GM19351 (cell line): ENCODE measurements at regions not wholly inside any gene's neighbourhood (a gene's known extent, or its start where the extent isn't known, plus 50 kb on each side); places are given as distances from the start of the nearest gene placed in this dataset.

Experiments
- ATAC-seq: cut with Tn5 transposase; IDR thresholded peaks from one replicate; pipeline ENCODE4 v1.9.1; 2021; ENCODE audit warnings: mild to moderate bottlenecking, moderate library complexity; ENCODE audit not compliant: unreplicated experiment

DNA sequence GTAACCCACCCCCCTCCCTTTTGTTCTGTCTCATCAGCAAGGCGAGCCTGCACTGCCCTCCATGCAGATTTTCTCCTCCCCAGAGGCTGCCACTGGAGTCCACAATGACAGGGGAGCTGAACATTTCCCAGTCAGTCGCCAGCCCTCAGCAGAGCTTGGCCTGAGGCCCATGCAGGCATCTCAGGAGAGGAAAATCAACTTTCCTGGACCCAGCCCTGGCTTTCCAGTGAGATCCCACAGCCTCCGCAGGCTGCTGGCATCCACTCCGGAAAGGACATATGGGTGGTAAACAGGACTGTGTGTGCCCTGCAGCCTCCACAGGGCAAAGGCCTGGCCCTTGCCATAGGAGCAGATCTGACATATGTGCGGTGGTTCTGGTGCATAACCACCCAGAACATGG, 253.8 kb downstream of the TNS1 start:
- no peak for ATAC-seq

- no peak for ATAC-seq
Measured at GRCh38 chr2:217746808-217747207, 256.0 kb downstream of the TNS1 start.

DNA sequence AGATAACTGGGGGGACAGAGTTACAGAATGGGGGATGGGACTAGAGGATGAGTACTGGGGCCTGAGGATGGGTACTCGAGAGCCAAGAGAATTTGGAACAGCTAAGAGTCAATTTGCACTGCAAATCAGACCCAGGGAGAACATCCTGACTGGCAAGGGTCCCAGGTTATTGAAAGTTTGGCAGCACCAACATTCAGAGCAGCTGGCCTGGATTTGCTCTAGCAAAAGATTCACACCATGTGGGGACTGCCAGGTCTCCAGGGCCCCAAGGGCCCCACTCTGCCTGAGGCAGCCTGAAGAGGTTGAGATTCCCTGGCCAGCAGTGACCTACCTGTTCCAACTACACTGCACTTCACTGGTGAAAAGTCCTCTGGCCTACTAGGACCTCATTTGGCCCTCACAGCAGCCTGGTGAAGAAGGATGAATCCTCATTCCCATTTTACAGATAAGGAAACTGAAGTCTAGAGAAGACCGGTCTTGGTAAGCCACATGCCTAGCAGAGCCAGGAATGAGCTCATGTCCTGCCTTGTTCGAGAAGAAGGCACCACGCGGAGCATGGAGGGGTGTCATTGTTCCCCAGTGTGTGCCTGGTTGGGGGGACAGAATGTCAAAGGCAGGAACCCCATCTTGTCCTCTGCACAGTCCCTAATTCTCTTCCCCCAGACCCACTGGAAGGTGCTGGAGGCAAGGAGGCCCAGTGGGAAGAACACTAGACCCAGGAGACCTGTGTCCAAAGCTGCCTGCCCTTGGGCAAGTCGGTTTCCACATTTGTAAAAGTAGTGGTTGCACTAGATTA, 258.6 kb downstream of the TNS1 start:
- ATAC-seq, result no peak

DNA sequence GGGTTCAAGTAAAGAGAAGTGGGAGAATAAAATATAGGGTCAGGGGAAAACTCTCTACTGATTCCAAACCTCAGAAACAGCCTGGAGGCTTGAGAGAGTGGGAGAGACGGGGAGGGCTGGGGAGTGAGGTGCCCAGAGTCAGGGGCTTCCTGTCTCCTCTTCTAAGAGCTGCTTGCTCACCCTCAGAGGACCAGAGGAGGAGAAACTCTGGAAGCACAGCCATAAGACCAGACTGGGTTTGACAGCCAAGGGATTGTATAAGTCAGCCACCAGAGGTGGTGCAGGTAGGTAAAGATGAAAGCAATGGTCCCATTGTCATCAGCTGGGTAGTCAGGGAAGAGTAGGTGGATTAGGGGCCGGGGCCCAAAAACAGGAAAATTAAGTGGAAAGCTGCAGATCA, 259.4 kb downstream of the TNS1 start:
- no peak for ATAC-seq

DNA sequence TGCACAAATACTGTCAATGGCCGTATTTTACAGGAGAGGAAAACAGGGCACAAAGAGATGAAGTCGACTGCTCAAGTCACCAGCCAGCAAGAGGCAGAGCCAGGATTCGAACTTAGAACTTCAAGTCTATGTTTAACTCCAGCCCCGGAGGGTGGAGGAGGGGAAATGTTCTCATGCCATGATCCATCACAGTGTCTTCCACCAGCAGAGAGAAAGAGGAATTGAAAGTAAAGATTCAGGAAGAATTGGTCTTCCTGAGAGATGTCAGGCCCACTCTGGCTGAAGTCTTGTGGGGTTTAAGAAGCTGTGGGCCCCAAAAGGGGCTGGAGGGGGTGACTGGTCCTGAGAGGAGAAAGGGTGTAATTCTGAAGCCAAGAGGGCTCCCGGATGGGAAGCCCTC, 260.0 kb downstream of the TNS1 start:
- ATAC-seq, result no peak

GRCh38 chr2:217742276-217742675, 260.5 kb downstream of the TNS1 start:
- no peak for ATAC-seq

- no peak for ATAC-seq
Measured at GRCh38 chr2:217741381-217741955, 261.3 kb downstream of the TNS1 start.

DNA sequence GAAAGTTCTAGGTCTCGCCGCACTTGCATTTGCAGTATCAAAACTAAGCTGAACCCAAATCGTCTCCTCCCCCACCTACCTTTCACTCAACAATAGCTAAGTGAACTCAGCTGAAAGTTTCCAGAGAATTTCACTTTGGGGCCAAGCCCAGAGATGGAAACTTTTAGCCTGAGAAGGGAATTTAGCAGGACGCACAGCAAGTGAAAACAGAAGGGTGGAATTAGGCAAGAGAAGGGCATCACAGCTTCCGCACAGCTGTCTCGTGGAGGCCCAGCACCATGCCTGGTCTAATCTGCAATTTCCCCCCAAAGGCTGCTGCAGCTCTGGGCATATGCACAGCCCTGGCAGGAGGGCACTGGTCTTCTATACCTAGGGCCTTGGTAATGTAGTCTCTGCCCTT, 262.0 kb downstream of the TNS1 start:
- ATAC-seq, result no peak

- no peak for ATAC-seq
Measured at GRCh38 chr2:217740178-217740577, 262.6 kb downstream of the TNS1 start.

- no peak for ATAC-seq
Measured at GRCh38 chr2:217739741-217740140, 263.1 kb downstream of the TNS1 start.

GRCh38 chr2:217738061-217738460, 264.7 kb downstream of the TNS1 start:
- no peak for ATAC-seq

- ATAC-seq, result no peak
Measured at GRCh38 chr2:217736776-217737550, 265.8 kb downstream of the TNS1 start.

GRCh38 chr2:217735899-217736298, 266.9 kb downstream of the TNS1 start:
- ATAC-seq, result no peak

DNA sequence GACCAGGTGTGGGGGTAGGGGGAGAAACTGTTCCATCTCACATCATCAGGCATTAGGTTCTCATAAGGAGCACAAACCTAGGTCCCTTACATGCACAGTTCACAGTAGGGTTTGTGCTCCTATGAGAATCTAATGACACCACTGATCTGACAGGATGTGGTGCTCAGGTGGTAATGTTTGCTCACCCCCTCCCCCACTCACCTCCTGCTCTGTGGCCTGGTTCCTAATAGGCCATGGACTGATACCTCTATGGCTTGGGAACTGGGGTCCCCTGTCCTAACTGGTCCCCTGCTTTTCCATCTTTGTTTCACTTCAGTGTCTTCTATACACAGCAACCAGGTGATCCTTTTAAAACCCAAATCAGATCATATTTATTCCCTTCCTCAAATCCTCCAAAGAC, 267.8 kb downstream of the TNS1 start:
- no peak for ATAC-seq

DNA sequence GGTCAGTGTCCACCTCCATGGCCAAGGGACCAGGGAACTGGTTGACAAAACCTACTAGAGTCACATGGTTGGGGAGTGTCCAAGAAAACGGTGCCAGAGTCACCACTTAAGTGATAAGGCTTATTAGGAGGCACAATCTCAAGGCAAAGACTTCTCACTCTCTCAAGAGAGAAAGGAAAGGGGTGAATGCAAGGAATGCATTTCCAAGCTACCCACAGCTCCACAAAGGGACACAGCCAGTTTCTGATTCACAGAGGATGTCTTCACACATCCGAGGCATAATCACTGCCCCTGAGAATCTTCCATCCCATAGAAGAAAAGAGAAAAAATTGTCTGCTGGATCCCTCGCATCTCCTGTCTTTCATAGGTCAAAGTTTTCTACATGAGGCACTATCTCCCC, 269.3 kb downstream of the TNS1 start:
- ATAC-seq, result no peak

GRCh38 chr2:217732992-217733391, 269.8 kb downstream of the TNS1 start:
- no peak for ATAC-seq

DNA sequence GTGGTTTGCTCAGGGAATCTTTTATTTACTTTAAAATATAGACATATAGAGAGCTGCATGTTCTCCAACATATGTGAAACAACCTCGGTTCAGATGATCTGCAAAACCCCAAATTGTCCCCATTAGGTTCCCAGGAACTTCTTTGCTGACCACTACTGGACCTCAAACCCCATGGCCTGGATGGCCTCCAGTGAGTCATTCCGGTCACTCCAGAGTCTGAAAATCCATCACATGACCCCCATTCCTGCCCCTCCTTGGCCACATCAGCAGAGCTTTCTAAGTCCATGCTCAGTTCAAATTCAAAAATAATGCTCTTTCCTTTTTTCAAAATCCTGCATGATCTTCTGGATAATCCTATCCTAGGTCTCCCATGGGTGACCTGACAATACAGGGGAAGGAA, 271.0 kb downstream of the TNS1 start:
- no peak for ATAC-seq

- ATAC-seq, result no peak
Measured at GRCh38 chr2:217729421-217730053, 273.3 kb downstream of the TNS1 start.

DNA sequence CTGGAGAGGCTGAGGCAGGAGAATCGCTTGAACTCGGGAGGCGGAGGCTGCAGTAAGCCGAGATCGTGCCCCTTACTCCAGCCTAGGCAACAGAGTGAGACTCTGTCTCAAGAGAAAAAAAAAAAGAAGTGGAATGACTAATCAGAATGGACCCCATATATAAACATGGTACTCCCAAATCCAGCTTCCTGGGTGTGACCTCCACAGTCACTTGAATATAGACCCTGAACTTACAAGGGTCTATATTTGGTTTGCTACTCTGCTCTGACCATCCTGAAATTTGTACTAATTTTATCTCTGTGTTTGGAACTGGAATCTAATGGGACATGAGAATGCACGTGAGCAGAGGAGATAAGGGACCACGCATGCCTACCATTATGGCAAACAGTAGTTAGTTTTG, 275.0 kb downstream of the TNS1 start:
- no peak for ATAC-seq

- no peak for ATAC-seq
Measured at GRCh38 chr2:217725409-217725808, 277.4 kb downstream of the TNS1 start.

GRCh38 chr2:217724471-217724870, 278.3 kb downstream of the TNS1 start:
- no peak for ATAC-seq

DNA sequence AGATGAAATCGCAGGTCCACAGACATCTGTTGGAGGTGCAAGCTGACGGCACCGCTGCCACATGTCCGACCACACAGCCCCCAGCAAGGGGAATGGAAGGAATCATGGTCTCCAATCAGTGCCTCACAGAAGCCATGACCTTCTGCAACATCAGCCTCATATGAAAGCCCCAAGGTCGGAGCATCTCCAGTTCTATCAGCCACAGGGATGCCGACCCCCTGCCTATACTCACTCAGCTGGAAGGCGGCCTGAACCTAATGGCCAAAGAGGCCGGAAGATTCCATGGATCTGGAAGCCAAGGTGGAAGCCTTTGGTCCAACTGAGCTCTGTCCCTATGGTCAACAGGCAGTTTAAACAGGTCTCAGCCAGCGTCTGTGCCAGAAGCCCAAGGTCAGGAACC, 278.8 kb downstream of the TNS1 start:
- no peak for ATAC-seq
